A549 (cell line): ENCODE measurements at regions not wholly inside any gene's neighbourhood (a gene's known extent, or its start where the extent isn't known, plus 50 kb on each side); places are given as distances from the start of the nearest gene placed in this dataset.

ENCODE experiments used
- ATAC-seq, 2 experiments: fragments of 200-7000 bp in 1 of 2; fragments of >200 bp in 1 of 2; cut with Nextera tagmentation in 1 of 2; cut with Tn5 transposase in 1 of 2; 3 replicates each; pipeline versions ENCODE4 v1.8.0 to v1.9.1; 2018 to 2020; ENCODE audit warnings: mild to moderate bottlenecking in 1 of 2, moderate library complexity in 1 of 2
- CTCF ChIA-PET: fragments of 300-600 bp; sonication (Branson Sonifier 250); formaldehyde crosslinking; extraction: SDS; loops from one replicate; lab custom pipeline; 2021; ENCODE audit warnings: antibody characterized with exemption, inconsistent platforms; lab: Yijun Ruan, JAX
- POLR2A ChIA-PET: fragments of 350-600 bp; formaldehyde crosslinking; extraction: SDS; loops from one replicate; lab custom pipeline; 2021; ENCODE audit warnings: antibody characterized with exemption, inconsistent platforms; lab: Yijun Ruan, JAX
- DNase-seq, 2 experiments: peaks; one replicate each; pipeline versions ENCODE4 v3.0.0 to v3.0.0-alpha.2; 2011 to 2016; ENCODE audit warnings: low read depth in 1 of 2, low spot score in 1 of 2
- FAIRE-seq: peaks from 2 replicates; lab custom pipeline; 2011; peaks lifted over from hg19 to GRCh38; lab: Jason Lieb, UNC
- H3K27ac ChIP-seq, 2 experiments: fragments of >200 bp; sonication (Bioruptor Twin); formaldehyde crosslinking; 3 replicates each; pipeline ENCODE4 v1.5.1; 2016 to 2017
- H3K4me1 ChIP-seq: fragments of >200 bp; sonication (Bioruptor Twin); formaldehyde crosslinking; 3 replicates; pipeline ENCODE4 v1.6.1; 2016
- H3K4me2 ChIP-seq: fragments of >200 bp; sonication (Bioruptor Twin); formaldehyde crosslinking; 3 replicates; pipeline ENCODE4 v1.6.1; 2016
- H3K4me3 ChIP-seq: fragments of >200 bp; sonication (Bioruptor Twin); formaldehyde crosslinking; 3 replicates; pipeline ENCODE4 v1.5.1; 2016
- H3K9me3 ChIP-seq: fragments of >200 bp; sonication (Bioruptor Twin); formaldehyde crosslinking; 3 replicates; pipeline ENCODE4 v1.6.1; 2016
- BCL3 ChIP-seq: fragments of >200 bp; sonication (Bioruptor Twin); formaldehyde crosslinking; IDR thresholded peaks from 3 replicates; pipeline ENCODE4 v1.6.1; 2016
- CBX8 ChIP-seq: fragments of 200-600 bp; sonication (generic); IDR thresholded peaks from 2 replicates; pipeline ENCODE4 v1.6.1; 2016
- CHD2 ChIP-seq: fragments of 150-350 bp; IDR thresholded peaks from 2 replicates; pipeline ENCODE4 v1.6.1; 2014; ENCODE audit warnings: low read length; ENCODE audit not compliant: partially characterized antibody
- CHD4 ChIP-seq: fragments of 200-600 bp; sonication (generic); IDR thresholded peaks from 2 replicates; pipeline ENCODE4 v1.6.1; 2016; ENCODE audit warnings: antibody characterized with exemption, mild to moderate bottlenecking, borderline replicate concordance
- EHF ChIP-seq: fragments of 250-450 bp; sonication (Bioruptor Pico); IDR thresholded peaks from 2 replicates; pipeline ENCODE4 v1.5.0; 2020; ENCODE audit warnings: mild to moderate bottlenecking
- EP300 ChIP-seq, 2 experiments: fragments of >200 bp; sonication (Bioruptor Twin); formaldehyde crosslinking; IDR thresholded peaks; 2 replicates in 1 of 2; 3 replicates in 1 of 2; pipeline ENCODE4 v1.6.1; 2016 to 2017
- FOSB ChIP-seq: fragments of 250-450 bp; sonication (Bioruptor Pico); IDR thresholded peaks from 2 replicates; pipeline ENCODE4 v1.5.0; 2020; ENCODE audit warnings: mild to moderate bottlenecking, moderate library complexity
- FOXS1 ChIP-seq: fragments of 250-450 bp; sonication (Bioruptor Pico); IDR thresholded peaks from 2 replicates; pipeline ENCODE4 v1.5.0; 2020; ENCODE audit warnings: mild to moderate bottlenecking, moderate library complexity
- HEYL ChIP-seq: fragments of 250-450 bp; sonication (Bioruptor Pico); IDR thresholded peaks from 2 replicates; pipeline ENCODE4 v1.8.0; 2021; ENCODE audit warnings: mild to moderate bottlenecking, moderate library complexity
- JUNB ChIP-seq: fragments of >200 bp; sonication (Bioruptor Twin); formaldehyde crosslinking; IDR thresholded peaks from 2 replicates; pipeline ENCODE4 v1.6.1; 2016
- MAFK ChIP-seq: fragments of 450-650 bp; IDR thresholded peaks from 2 replicates; pipeline ENCODE4 v1.6.1; 2014; ENCODE audit not compliant: partially characterized antibody
- MYC ChIP-seq: IDR thresholded peaks from 2 replicates; pipeline ENCODE4 v1.6.1; 2012; ENCODE audit warnings: mild to moderate bottlenecking, inconsistent platforms, low read length, improper control_type of control experiment, borderline replicate concordance
- NR3C1 ChIP-seq: fragments of >200 bp; sonication (Bioruptor Twin); formaldehyde crosslinking; IDR thresholded peaks from 3 replicates; pipeline ENCODE4 v1.6.1; 2017
- PHF8 ChIP-seq: fragments of 200-600 bp; sonication (generic); IDR thresholded peaks from 2 replicates; pipeline ENCODE4 v1.6.1; 2016; ENCODE audit warnings: low read depth, mild to moderate bottlenecking, antibody characterized with exemption, moderate library complexity, borderline replicate concordance
- POLR2AphosphoS2 ChIP-seq: conservative IDR thresholded peaks from 2 replicates; pipeline ENCODE4 v1.6.1; 2012; ENCODE audit warnings: low read length, improper control_type of control experiment, inconsistent platforms
- RCOR1 ChIP-seq: fragments of 150-350 bp; IDR thresholded peaks from 2 replicates; pipeline ENCODE4 v1.6.1; 2014; ENCODE audit warnings: antibody characterized with exemption, low read length, low read depth
- RFX5 ChIP-seq: fragments of 450-650 bp; IDR thresholded peaks from 2 replicates; pipeline ENCODE4 v1.7.1; 2014; ENCODE audit warnings: antibody characterized with exemption, mild to moderate bottlenecking, moderate library complexity
- RNF2 ChIP-seq: fragments of 200-600 bp; sonication (generic); IDR thresholded peaks from 2 replicates; pipeline ENCODE4 v1.6.1; 2016; ENCODE audit warnings: low read depth, mild to moderate bottlenecking, antibody characterized with exemption, moderate library complexity, borderline replicate concordance
- SMC3 ChIP-seq: fragments of >200 bp; sonication (Bioruptor Twin); formaldehyde crosslinking; IDR thresholded peaks from 3 replicates; pipeline ENCODE4 v1.6.1; 2018; ENCODE audit warnings: inconsistent platforms
- SREBF2 ChIP-seq: fragments of 450-650 bp; IDR thresholded peaks from 2 replicates; pipeline ENCODE4 v1.6.1; 2014; ENCODE audit warnings: mild to moderate bottlenecking, moderate library complexity
- TP53 ChIP-seq: fragments of 250-450 bp; sonication (Bioruptor Pico); IDR thresholded peaks from 2 replicates; pipeline ENCODE4 v1.5.0; 2021; ENCODE audit warnings: mild to moderate bottlenecking, moderate library complexity
- ZC3H11A ChIP-seq: fragments of 450-650 bp; IDR thresholded peaks from 2 replicates; pipeline ENCODE4 v1.6.1; 2014; ENCODE audit warnings: antibody characterized with exemption, mild to moderate bottlenecking
- WGBS: methylation state at CpG from one replicate; pipeline ENCODE4 v1.1.6; 2017; ENCODE audit errors: missing lambda C conversion rate; 5-methylcytosine and 5-hydroxymethylcytosine counted together
- TF ChIP-seq, protein P1 (sequence below): fragments of 250-450 bp; sonication (Bioruptor Pico); IDR thresholded peaks from 2 replicates; pipeline ENCODE4 v1.5.0; 2021; ENCODE audit warnings: mild to moderate bottlenecking, moderate library complexity, borderline replicate concordance
- TF ChIP-seq, protein P2 (sequence below): IDR thresholded peaks from 2 replicates; pipeline ENCODE4 v1.6.1; 2012

DNA sequence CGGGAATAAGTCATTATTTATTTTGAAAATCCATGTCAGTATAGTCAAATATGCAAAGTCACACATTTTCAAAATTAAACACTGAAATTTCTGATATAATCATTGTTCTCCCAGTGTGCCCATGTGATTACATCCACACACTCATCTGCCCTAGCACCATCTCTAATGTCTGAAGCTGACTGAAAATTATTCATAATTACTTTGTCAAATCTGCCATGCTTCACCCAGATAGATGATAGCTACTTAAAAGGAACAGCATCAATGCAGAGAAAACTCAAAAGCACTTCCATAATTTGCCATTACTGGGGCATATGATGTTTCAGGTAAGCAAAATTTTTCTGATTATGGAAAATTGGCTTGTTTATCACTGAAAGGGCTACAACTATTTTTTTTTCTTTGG is 1433.3 kb upstream of the IGFBP7 start:
- FAIRE-seq (no peak), ATAC-seq (no peak), DNase-seq (no peak)
- Histone ChIP-seq H3K4me2 (no peak overlapping the region), H3K4me1 (no peaks in the 10 kb centered on the region), H3K9me3 (no peaks in the 10 kb centered on the region), H3K4me3 (no peak overlapping the region), H3K27ac (no peak overlapping the region)
- WGBS: 23% methylated on average over 1 of the region's 1 CpG
- ChIA-PET CTCF (no interaction called here), POLR2A (no interaction called here)
- TF ChIP-seq JUNB (no peak), HEYL (CRISPR knock-in tag) (no peak), EP300 (IDR thresholded peaks at IDR 0.05) (no peak), PHF8 (no peak), CHD2 (no peak), SMC3 (no peak), FOXS1 (CRISPR knock-in tag) (no peak), BCL3 (no peak), NR3C1 (no peak)

DNA sequence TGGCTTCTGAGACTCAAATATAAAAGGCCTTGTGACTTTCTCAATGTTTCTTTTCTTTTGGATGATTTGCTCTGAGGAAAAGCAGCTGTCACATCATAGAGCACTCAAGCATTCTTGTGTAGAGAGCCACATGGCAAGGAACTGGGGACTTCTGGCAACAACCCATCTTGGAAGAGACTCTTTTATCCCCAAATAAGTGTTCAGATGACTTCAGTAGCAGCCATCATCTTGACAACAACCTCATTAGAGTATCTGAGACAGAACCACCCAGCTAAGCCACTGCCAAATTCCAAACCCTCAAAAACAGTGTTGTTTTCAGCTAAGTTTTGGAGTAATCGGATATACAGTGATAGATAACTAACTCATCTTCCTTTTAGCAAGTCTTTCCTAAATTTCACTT is 1431.7 kb upstream of the IGFBP7 start:
- no peak for FAIRE-seq
- no peaks in the 10 kb centered on the region for H3K9me3 ChIP-seq

DNA sequence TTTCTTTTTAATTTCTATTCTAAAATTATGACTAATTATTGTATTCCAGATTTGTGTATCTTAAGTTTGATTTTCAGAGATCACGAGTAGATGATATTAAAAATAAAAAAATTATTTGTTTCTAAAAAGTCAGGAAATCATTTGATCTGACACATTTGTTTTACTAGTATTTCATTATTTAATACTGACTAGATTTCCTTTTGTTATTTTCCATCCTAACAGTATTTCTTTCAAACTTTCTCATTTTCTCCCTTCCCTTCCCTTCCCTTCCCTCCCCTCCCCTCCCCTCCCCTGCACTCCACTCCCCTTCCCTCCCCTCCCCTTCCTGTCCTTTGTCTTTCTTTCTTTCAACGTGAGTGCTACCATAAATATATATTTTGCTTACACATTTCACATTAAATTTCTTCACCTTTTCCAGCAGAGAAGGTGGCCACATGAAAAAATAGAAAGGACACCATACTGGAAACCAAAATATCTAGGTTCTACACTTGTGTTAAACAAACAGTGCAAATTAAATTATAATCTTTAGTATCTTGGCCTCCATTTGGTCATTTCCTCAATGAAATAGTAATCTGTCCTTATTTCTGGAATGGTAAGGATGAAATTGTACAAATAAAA is 1412.7 kb upstream of the IGFBP7 start:
- no peaks in the 10 kb centered on the region for H3K9me3 ChIP-seq
- CTCF ChIA-PET: no interaction called here
- H3K4me1 ChIP-seq: no peaks in the 10 kb centered on the region
- FAIRE-seq (no peak), ATAC-seq (no peak), DNase-seq (no peak)
- no peak overlapping the region for H3K27ac ChIP-seq
- TF ChIP-seq CHD2 (no peak), POLR2AphosphoS2 (no peak), RNF2 (no peak), EHF (no peak), MAFK (no peak), ZC3H11A (no peak), EP300 (IDR thresholded peaks at IDR 0.05) (no peak), MYC (no peak), CBX8 (no peak), SMC3 (no peak), FOSB (CRISPR knock-in tag) (no peak), CHD4 (no peak), TP53 (CRISPR knock-in tag) (no peak), SREBF2 (no peak), RCOR1 (no peak)
- TF ChIP-seq, protein P1, sequence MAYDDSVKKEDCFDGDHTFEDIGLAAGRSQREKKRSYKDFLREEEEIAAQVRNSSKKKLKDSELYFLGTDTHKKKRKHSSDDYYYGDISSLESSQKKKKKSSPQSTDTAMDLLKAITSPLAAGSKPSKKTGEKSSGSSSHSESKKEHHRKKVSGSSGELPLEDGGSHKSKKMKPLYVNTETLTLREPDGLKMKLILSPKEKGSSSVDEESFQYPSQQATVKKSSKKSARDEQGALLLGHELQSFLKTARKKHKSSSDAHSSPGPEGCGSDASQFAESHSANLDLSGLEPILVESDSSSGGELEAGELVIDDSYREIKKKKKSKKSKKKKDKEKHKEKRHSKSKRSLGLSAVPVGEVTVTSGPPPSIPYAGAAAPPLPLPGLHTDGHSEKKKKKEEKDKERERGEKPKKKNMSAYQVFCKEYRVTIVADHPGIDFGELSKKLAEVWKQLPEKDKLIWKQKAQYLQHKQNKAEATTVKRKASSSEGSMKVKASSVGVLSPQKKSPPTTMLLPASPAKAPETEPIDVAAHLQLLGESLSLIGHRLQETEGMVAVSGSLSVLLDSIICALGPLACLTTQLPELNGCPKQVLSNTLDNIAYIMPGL (CRISPR knock-in tag): no peak
- TF ChIP-seq, protein P2, sequence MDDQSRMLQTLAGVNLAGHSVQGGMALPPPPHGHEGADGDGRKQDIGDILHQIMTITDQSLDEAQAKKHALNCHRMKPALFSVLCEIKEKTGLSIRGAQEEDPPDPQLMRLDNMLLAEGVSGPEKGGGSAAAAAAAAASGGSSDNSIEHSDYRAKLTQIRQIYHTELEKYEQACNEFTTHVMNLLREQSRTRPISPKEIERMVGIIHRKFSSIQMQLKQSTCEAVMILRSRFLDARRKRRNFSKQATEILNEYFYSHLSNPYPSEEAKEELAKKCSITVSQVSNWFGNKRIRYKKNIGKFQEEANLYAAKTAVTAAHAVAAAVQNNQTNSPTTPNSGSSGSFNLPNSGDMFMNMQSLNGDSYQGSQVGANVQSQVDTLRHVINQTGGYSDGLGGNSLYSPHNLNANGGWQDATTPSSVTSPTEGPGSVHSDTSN: no peak
- 35% methylated on average over 2 of the region's 2 CpGs for WGBS
- no peak overlapping the region for H3K4me2 ChIP-seq
- POLR2A ChIA-PET: no interaction called here
- H3K4me3 ChIP-seq: no peak overlapping the region

More for the DNA sequence above, 1431.7 kb upstream of the IGFBP7 start:
- H3K27ac ChIP-seq: no peak overlapping the region
- H3K4me1 ChIP-seq: no peaks in the 10 kb centered on the region
- CTCF ChIA-PET: no interaction called here
- no peak overlapping the region for H3K4me2 ChIP-seq
- 26% methylated on average over 1 of the region's 1 CpG for WGBS
- DNase-seq: no peak
- no peak for ATAC-seq
- TF ChIP-seq RFX5 (no peak), FOXS1 (CRISPR knock-in tag) (no peak), HEYL (CRISPR knock-in tag) (no peak)
- POLR2A ChIA-PET: no interaction called here
- no peak overlapping the region for H3K4me3 ChIP-seq
